Peyer's patch (tissue), 4 donors: ENCODE measurements at regions not wholly inside any gene's neighbourhood (a gene's known extent, or its start where the extent isn't known, plus 50 kb on each side); places are given as distances from the start of the nearest gene placed in this dataset.

Source experiments
- DNase-seq, 3 donors: peaks; one replicate each; pipeline ENCODE4 v3.0.0-alpha.2; 2017 to 2019
- H3K27ac ChIP-seq, 4 donors: fragments of 200-600 bp; sonication (generic); one replicate each; pipeline ENCODE4 v1.5.1; 2016 to 2019
- H3K27me3 ChIP-seq, 2 donors: fragments of 200-600 bp; sonication (generic); one replicate each; pipeline ENCODE4 v1.5.1; 2019
- H3K36me3 ChIP-seq, 3 donors: fragments of 200-600 bp; sonication (generic); one replicate each; pipeline ENCODE4 v1.5.1; 2016 to 2019
- H3K4me1 ChIP-seq, 4 donors: fragments of 200-600 bp; sonication (generic); one replicate each; pipeline ENCODE4 v1.5.1; 2016 to 2019
- H3K4me3 ChIP-seq, 4 donors: fragments of 200-600 bp; sonication (generic); 1 replicate in 3 of 4; 2 replicates in 1 of 4; pipeline ENCODE4 v1.5.1; 2016 to 2019; ENCODE audit warnings: mild to moderate bottlenecking in 1 of 4
- H3K9me3 ChIP-seq, 4 donors: fragments of 200-600 bp; sonication (generic); one replicate each; pipeline ENCODE4 v1.5.1; 2016 to 2019; ENCODE audit warnings: mild to moderate bottlenecking in 1 of 4
- CTCF ChIP-seq, 6 experiments: fragments of 450-650 bp in 4 of 6; fragments of 200-600 bp in 2 of 6; sonication (generic) in 1 of 6; IDR thresholded peaks; one replicate each; pipeline ENCODE4 v1.5.1; 2017 to 2019; ENCODE audit warnings: antibody characterized with exemption in 6 of 6, mild to moderate bottlenecking in 3 of 6, moderate library complexity in 1 of 6
- POLR2A ChIP-seq, 2 donors: fragments of 450-650 bp; IDR thresholded peaks; one replicate each; pipeline ENCODE4 v1.5.1; 2017; ENCODE audit warnings: antibody characterized with exemption in 2 of 2, mild to moderate bottlenecking in 2 of 2, moderate library complexity in 2 of 2

DNA sequence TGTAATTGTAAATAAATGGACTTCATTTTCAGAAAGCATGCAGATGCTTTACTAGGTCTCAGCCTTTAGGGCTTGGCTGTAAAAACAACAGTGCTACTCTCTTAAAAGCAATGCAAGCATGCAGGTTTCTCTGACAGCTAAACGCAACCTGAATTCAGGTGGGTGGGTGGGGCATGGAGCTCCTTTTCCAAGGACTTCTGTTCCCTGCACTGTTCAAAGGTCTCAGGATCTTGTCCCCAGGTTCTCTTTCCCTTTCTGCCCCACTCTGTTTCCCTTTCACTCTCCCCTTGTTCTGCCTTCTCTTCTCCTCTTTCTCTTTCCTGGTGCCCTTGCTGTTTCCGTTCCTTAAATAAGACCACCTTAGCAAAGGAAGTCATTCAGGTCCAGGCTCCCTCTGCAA, 1527.5 kb upstream of the SLC10A2 start:
- no peak overlapping the region for H3K4me3 ChIP-seq
- no peak for TF ChIP-seq POLR2A (IDR thresholded peaks at IDR 0.05)
- no peak for TF ChIP-seq CTCF (IDR thresholded peaks at IDR 0.05)
- no peaks in the 10 kb centered on the region for H3K27me3 ChIP-seq
- H3K4me1 ChIP-seq, result no peaks in the 10 kb centered on the region
- no peak for DNase-seq
- H3K36me3 ChIP-seq, result no peaks in the 10 kb centered on the region
- H3K27ac ChIP-seq, result no peak overlapping the region
- no peaks in the 10 kb centered on the region for H3K9me3 ChIP-seq

DNA sequence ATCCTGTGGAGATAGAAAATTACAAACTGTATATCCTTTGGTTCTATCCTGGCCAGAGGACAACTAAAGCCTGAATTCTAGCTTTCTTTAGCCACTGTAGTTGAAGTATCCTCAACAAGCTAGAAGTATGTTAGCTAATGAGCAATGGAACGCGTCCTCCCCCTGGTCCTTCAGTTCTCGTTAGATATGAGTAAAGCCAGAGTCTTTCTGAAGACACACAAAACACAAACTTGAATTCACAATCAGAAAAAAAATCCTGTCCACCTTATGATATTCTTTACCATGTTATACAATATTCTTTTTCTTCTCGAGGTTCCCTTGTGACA, 1527.0 kb upstream of the SLC10A2 start:
- Histone ChIP-seq H3K4me1 (no peaks in the 10 kb centered on the region), H3K27me3 (no peaks in the 10 kb centered on the region), H3K36me3 (no peaks in the 10 kb centered on the region), H3K9me3 (no peaks in the 10 kb centered on the region), H3K4me3 (no peak overlapping the region), H3K27ac (no peak overlapping the region)
- DNase-seq, result no peak
- TF ChIP-seq POLR2A (IDR thresholded peaks at IDR 0.05) (no peak), CTCF (IDR thresholded peaks at IDR 0.05) (no peak)

DNA sequence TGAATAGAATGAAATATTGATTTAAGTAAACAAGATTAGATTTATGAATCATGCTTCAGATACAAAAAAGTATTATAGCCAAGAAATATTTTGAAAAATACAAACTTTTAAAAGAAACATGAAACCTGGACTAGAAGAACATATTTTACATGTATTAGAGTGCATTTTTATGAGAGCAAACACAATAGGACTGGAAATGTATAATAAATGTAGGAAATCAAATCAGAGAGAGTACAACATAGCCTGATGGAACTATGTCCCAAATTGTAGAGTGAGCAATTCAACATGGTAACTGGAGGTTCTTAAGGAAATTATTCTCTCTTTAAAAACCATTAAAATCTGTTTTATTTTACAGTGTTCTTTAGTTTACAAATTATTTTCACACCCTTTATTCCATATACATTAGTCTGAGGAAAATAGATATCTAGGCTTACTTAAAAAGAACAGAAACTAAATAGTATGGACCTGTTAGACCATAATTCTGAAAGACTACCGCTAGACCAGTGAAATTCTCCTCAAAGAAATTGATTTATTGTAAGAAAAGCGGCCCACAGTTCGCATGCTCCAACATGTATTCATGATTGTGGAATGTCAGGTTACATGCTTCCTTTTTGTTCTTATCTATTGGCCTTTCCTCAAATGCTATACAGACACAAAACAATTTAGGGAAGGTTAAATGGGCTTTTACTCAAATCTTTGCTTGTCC, 1526.5 kb upstream of the SLC10A2 start:
- Histone ChIP-seq H3K27me3 (no peaks in the 10 kb centered on the region), H3K9me3 (no peaks in the 10 kb centered on the region)
- no peak for TF ChIP-seq CTCF (IDR thresholded peaks at IDR 0.05)
- no peak for TF ChIP-seq POLR2A (IDR thresholded peaks at IDR 0.05)

DNA sequence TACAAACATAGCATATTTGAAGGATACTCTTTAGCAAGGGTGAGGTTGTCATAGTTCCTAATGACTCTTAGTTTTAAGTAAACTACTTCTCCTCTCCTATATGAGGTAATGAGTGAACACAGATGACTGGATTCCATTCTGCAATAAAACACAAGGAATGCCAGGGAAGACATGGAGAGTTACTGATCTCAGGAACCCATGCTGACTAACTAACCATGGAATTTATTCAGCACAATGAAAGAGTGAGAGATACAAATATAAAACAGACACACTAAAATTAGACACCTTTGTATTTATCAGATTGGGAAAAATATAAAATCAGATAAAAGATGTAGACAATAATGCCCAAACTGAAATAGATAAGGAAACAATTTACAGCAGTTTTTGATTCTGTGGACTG, 1525.9 kb upstream of the SLC10A2 start:
- no peaks in the 10 kb centered on the region for H3K4me1 ChIP-seq
- no peaks in the 10 kb centered on the region for H3K36me3 ChIP-seq
- TF ChIP-seq POLR2A (IDR thresholded peaks at IDR 0.05), result no peak
- no peak for TF ChIP-seq CTCF (IDR thresholded peaks at IDR 0.05)
- H3K4me3 ChIP-seq, result no peak overlapping the region
- no peaks in the 10 kb centered on the region for H3K27me3 ChIP-seq
- no peak overlapping the region for H3K27ac ChIP-seq
- DNase-seq, result no peak
- no peaks in the 10 kb centered on the region for H3K9me3 ChIP-seq

More for the DNA sequence above, 1526.5 kb upstream of the SLC10A2 start:
- Histone ChIP-seq H3K4me1 (no peaks in the 10 kb centered on the region), H3K36me3 (no peaks in the 10 kb centered on the region), H3K27ac (no peak overlapping the region), H3K4me3 (no peak overlapping the region)
- no peak for DNase-seq

GRCh38 chr13:104586051-104586746, 1520.0 kb upstream of the SLC10A2 start:
- Histone ChIP-seq H3K4me3 (peak overlapping the region in 1 of 4 donors; percentile 35), H3K36me3 (no peaks in the 10 kb centered on the region), H3K9me3 (no peaks in the 10 kb centered on the region), H3K4me1 (no peaks in the 10 kb centered on the region), H3K27ac (peak overlapping the region in 1 of 4 donors; percentile 17), H3K27me3 (no peaks in the 10 kb centered on the region)
- peak in 1 of 3 donors; percentile 52 for DNase-seq
- TF ChIP-seq CTCF (IDR thresholded peaks at IDR 0.05), result no peak
- TF ChIP-seq POLR2A (IDR thresholded peaks at IDR 0.05), result no peak
